GM12872 (cell line): ENCODE measurements at regions not wholly inside any gene's neighbourhood (a gene's known extent, or its start where the extent isn't known, plus 50 kb on each side); places are given as distances from the start of the nearest gene placed in this dataset.

ENCODE experiments used
- CTCF ChIP-seq: IDR thresholded peaks from 3 replicates; pipeline ENCODE4 v1.5.1; 2011; ENCODE audit warnings: low read depth, mild to moderate bottlenecking, low read length, moderate library complexity; ENCODE audit not compliant: insufficient read depth

- no peak for TF ChIP-seq CTCF
These were observed 52.2 kb upstream of the CD83 start for GRCh38 chr6:14065350-14065749.

GRCh38 chr6:14066782-14067406, 50.7 kb upstream of the CD83 start:
- TF ChIP-seq CTCF = peak; percentile 51; the same call in 2 of the 3 replicates

- TF ChIP-seq CTCF = no peak
These were observed 49.9 kb upstream of the CD83 start for GRCh38 chr6:14067656-14068055.
